DOHH2 (cell line): ENCODE measurements at regions not wholly inside any gene's neighbourhood (a gene's known extent, or its start where the extent isn't known, plus 50 kb on each side); places are given as distances from the start of the nearest gene placed in this dataset.
"Not testable (repeated sequence)": the region's sequence is repeated elsewhere in the genome, so short reads cannot be mapped to it uniquely, and the experiment has no call there.

Source experiments
- H3F3A ChIP-seq: fragments of 200-600 bp; sonication (generic), shearing (Covaris generic); 2 replicates; pipeline ENCODE4 v1.6.0; 2016; ENCODE audit warnings: antibody characterized with exemption, mild to moderate bottlenecking; ENCODE audit not compliant: control insufficient read depth, insufficient read depth
- H3K27ac ChIP-seq: fragments of 200-600 bp; sonication (generic); 2 replicates; pipeline ENCODE4 v1.5.1; 2014; ENCODE audit warnings: low read depth, mild to moderate bottlenecking, low read length, moderate library complexity
- H3K27me3 ChIP-seq: fragments of 200-600 bp; sonication (generic); 2 replicates; pipeline ENCODE4 v1.6.1; 2014; ENCODE audit warnings: mild to moderate bottlenecking, low read length, mixed read lengths; ENCODE audit not compliant: control insufficient read depth
- H3K36me3 ChIP-seq: fragments of 200-600 bp; sonication (generic); 2 replicates; pipeline ENCODE4 v1.6.1; 2014; ENCODE audit warnings: mild to moderate bottlenecking, low read length, moderate library complexity, mixed read lengths; ENCODE audit not compliant: control insufficient read depth
- H3K4me1 ChIP-seq: fragments of 200-600 bp; sonication (generic); 2 replicates; pipeline ENCODE4 v1.6.1; 2014; ENCODE audit warnings: mild to moderate bottlenecking, low read length, mixed read lengths; ENCODE audit not compliant: control insufficient read depth
- H3K4me2 ChIP-seq: fragments of 200-600 bp; sonication (generic); 2 replicates; pipeline ENCODE4 v1.6.0; 2014; ENCODE audit warnings: mild to moderate bottlenecking, low read length, moderate library complexity
- H3K4me3 ChIP-seq: fragments of 200-600 bp; sonication (generic); 2 replicates; pipeline ENCODE4 v1.5.1; 2014; ENCODE audit warnings: mild to moderate bottlenecking, low read length, mixed read lengths
- H3K79me2 ChIP-seq: fragments of 200-600 bp; sonication (generic); 2 replicates; pipeline ENCODE4 v1.6.1; 2014; ENCODE audit warnings: mild to moderate bottlenecking, low read length, mixed read lengths; ENCODE audit not compliant: control insufficient read depth
- H3K9me2 ChIP-seq: fragments of 200-600 bp; sonication (generic); replicated peaks from 2 replicates; pipeline ENCODE4 v1.6.1; 2014; ENCODE audit warnings: mild to moderate bottlenecking, low read length, mixed read lengths; ENCODE audit not compliant: control insufficient read depth
- H3K9me3 ChIP-seq: fragments of 200-600 bp; sonication (generic); 2 replicates; pipeline ENCODE4 v1.6.1; 2014; ENCODE audit warnings: antibody characterized with exemption, low read length, mixed read lengths; ENCODE audit not compliant: control insufficient read depth, insufficient read depth
- H4K20me1 ChIP-seq: fragments of 200-600 bp; sonication (generic); 2 replicates; pipeline ENCODE4 v1.6.0; 2014; ENCODE audit warnings: low read depth, mild to moderate bottlenecking, antibody characterized with exemption, low read length, moderate library complexity; ENCODE audit not compliant: control insufficient read depth, insufficient read depth
- EZH2phosphoT487 ChIP-seq: fragments of 200-600 bp; sonication (generic); IDR thresholded peaks from 2 replicates; pipeline ENCODE4 v1.6.1; 2017; ENCODE audit warnings: borderline replicate concordance, mild to moderate bottlenecking, antibody characterized with exemption, low read length, moderate library complexity, mixed read lengths
- TF ChIP-seq, protein P1 (sequence below): fragments of 200-600 bp; sonication (generic); IDR thresholded peaks from one replicate; pipeline ENCODE4 v1.5.1; 2014; ENCODE audit warnings: antibody characterized with exemption, mild to moderate bottlenecking, low read depth, low read length; ENCODE audit not compliant: poor library complexity, severe bottlenecking

- no peaks in the 10 kb centered on the region for H3F3A ChIP-seq
- no peaks in the 10 kb centered on the region for H3K9me2 ChIP-seq
- H3K9me3 ChIP-seq, result no peaks in the 10 kb centered on the region
- no peaks in the 10 kb centered on the region for H3K4me1 ChIP-seq
- no peak overlapping the region for H3K4me2 ChIP-seq
- no peak overlapping the region for H3K27ac ChIP-seq
- TF ChIP-seq, protein P1, sequence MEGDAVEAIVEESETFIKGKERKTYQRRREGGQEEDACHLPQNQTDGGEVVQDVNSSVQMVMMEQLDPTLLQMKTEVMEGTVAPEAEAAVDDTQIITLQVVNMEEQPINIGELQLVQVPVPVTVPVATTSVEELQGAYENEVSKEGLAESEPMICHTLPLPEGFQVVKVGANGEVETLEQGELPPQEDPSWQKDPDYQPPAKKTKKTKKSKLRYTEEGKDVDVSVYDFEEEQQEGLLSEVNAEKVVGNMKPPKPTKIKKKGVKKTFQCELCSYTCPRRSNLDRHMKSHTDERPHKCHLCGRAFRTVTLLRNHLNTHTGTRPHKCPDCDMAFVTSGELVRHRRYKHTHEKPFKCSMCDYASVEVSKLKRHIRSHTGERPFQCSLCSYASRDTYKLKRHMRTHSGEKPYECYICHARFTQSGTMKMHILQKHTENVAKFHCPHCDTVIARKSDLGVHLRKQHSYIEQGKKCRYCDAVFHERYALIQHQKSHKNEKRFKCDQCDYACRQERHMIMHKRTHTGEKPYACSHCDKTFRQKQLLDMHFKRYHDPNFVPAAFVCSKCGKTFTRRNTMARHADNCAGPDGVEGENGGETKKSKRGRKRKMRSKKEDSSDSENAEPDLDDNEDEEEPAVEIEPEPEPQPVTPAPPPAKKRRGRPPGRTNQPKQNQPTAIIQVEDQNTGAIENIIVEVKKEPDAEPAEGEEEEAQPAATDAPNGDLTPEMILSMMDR, result no peak
- TF ChIP-seq EZH2phosphoT487, result no peak
- no peaks in the 10 kb centered on the region for H3K27me3 ChIP-seq
- no peak overlapping the region for H3K4me3 ChIP-seq
- no peaks in the 10 kb centered on the region for H4K20me1 ChIP-seq
- H3K79me2 ChIP-seq, result no peaks in the 10 kb centered on the region
- no peaks in the 10 kb centered on the region for H3K36me3 ChIP-seq
These were observed 399.6 kb downstream of the NAF1 start for GRCh38 chr4:162767083-162767482.

DNA sequence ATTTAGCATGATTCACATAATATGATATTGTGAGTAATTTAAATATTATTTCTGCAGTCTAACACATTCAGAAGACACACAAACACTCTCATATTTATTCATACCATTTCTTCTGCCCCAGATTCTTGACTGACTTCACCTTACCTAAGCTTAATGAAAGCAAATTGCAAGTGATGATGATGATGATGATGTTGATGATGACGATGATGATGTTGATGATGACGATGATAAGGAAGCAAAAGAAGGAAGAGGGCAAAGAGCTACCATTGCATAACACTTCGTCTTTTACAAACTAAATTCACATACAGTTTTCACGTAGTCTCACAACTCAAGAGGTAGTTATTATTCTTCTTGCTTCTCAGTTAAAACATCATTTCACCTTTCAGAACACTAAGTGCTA lies 404.7 kb downstream of the NAF1 start:
- Histone ChIP-seq H3K36me3 (no peaks in the 10 kb centered on the region), H3K27ac (no peak overlapping the region), H3K4me1 (no peaks in the 10 kb centered on the region), H3F3A (no peaks in the 10 kb centered on the region), H4K20me1 (no peaks in the 10 kb centered on the region), H3K79me2 (no peaks in the 10 kb centered on the region), H3K4me2 (no peak overlapping the region), H3K9me2 (no peaks in the 10 kb centered on the region), H3K27me3 (no peaks in the 10 kb centered on the region), H3K9me3 (no peaks in the 10 kb centered on the region), H3K4me3 (no peak overlapping the region)
- TF ChIP-seq, protein P1, result no peak
- TF ChIP-seq EZH2phosphoT487, result no peak

DNA sequence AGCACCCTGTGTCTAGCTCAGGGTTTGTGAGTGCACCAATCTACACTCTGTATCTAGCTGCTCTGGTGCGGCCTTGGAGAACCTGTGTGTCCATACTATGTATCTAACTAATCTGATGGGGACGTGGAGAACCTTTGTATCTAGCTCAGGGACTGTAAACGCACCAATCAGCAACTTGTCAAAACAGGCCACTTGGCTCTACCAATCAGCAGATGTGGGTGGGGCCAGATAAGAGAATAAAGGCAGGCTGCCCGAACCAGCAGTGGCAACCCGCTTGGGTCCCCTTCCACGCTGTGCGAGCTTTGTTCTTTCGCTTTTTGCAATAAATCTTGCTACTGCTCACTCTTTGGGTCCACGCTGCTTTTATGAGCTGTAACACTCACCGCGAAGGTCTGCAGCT lies 426.5 kb downstream of the NAF1 start:
- not testable (repeated sequence) for H3K9me3 ChIP-seq, H3F3A ChIP-seq, H3K27ac ChIP-seq, H4K20me1 ChIP-seq, H3K36me3 ChIP-seq, H3K4me3 ChIP-seq, H3K79me2 ChIP-seq, H3K9me2 ChIP-seq, H3K27me3 ChIP-seq, H3K4me2 ChIP-seq, H3K4me1 ChIP-seq

GRCh38 chr4:162739596-162739995 lies 427.1 kb downstream of the NAF1 start:
- not testable (repeated sequence) for H3K27me3 ChIP-seq, H3K36me3 ChIP-seq, H3K4me3 ChIP-seq, H3F3A ChIP-seq, H3K4me2 ChIP-seq, H3K9me3 ChIP-seq, H4K20me1 ChIP-seq, H3K4me1 ChIP-seq, H3K9me2 ChIP-seq, H3K27ac ChIP-seq, H3K79me2 ChIP-seq
